HG03066 (cell line): ENCODE measurements at regions not wholly inside any gene's neighbourhood (a gene's known extent, or its start where the extent isn't known, plus 50 kb on each side); places are given as distances from the start of the nearest gene placed in this dataset.

ENCODE experiments used
- ATAC-seq: cut with Tn5 transposase; IDR thresholded peaks from one replicate; pipeline ENCODE4 v1.9.1; 2021; ENCODE audit warnings: low read depth; ENCODE audit not compliant: unreplicated experiment

DNA sequence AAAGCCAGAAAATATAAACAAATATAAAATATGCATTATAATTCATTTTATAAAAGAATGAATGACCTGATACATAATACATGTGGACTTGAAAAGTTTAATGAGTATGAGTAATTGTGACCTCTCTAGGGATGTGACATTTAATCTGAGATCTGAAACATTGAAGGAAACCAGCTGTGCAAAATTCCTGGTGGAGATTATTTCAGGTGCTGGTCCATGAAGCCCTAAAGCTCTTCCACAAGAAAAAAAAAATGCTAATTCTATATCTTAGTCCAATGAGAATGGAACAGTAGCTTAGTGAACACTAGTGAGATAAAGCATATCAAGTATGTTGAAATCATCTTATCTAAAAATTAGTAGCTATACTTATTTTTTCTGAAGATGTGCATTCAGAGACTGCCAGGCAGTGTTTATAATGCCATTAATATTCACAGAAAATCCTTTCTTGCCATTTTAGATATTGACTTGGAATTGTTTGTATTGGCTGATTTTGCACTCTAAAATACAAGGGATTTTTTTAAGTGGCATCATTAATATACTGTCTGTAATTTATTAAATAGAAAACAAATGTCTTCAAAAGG, 1485.9 kb downstream of the PLA2G4A start:
- ATAC-seq: no peak

DNA sequence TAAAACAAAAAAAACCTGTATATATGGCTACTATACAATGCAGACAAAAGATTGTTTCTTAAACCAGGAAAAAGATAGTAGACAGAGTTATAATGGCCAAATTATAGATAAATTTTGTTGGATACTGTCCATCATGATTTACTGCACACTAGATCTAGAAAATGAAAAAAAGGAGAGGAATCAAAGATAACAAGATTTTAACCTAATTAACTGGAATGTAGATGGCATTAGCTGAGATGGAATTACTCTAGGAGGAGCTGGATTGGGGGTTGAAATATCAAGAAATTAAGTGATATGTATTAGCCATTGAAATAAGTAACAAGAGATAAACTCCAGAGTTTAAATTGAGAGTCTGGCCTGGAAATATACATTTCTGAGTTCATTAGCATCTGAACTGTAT, 1489.1 kb downstream of the PLA2G4A start:
- ATAC-seq: no peak

- no peak for ATAC-seq
These were observed 1496.5 kb downstream of the PLA2G4A start for GRCh38 chr1:188325211-188325610.

GRCh38 chr1:188343914-188344313, 1515.2 kb downstream of the PLA2G4A start:
- ATAC-seq: no peak

GRCh38 chr1:188350104-188350503, 1521.4 kb downstream of the PLA2G4A start:
- no peak for ATAC-seq

DNA sequence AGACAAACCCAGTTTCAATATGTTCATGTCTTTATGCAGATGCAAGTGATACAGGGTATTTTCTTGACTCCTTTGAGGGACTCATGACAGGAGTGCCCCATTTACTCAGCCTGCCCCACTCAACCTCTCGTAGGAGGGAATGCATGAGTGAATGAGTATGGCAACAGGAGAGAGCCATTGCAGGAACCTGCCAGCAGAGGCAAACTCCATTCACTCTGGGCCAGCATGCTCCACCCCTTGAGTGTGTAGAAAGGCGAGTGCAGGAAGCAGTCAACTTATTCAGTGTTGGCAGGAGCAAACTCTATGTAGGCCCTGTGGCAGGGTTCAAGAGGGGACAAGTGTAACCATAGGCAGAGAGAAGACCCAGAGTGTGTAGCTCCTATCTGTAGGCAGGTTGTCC, 1526.3 kb downstream of the PLA2G4A start:
- ATAC-seq: no peak

GRCh38 chr1:188355847-188356246, 1527.1 kb downstream of the PLA2G4A start:
- ATAC-seq: no peak

DNA sequence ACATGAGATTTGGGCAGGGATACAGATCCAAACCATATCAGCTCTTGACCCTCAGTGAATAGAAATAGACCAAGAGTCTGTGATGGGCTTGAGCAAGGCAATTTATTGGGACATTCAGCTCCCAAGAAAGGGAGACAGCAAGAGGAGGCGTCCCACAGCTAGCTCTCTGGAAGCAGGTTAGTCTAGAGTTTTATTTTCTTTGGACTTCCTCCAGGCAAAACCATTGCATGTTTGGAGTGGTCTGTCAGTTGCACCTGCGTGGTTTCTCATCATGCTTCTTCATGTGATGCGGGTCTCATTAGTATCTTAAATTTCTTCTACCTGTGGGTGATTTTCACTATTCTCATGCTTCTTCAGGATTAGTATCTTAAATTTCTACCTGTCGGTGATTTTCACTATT, 1530.6 kb downstream of the PLA2G4A start:
- no peak for ATAC-seq

- ATAC-seq: no peak
These were observed 1535.2 kb downstream of the PLA2G4A start for GRCh38 chr1:188363943-188364342.

- ATAC-seq: no peak
These were observed 1536.2 kb downstream of the PLA2G4A start for GRCh38 chr1:188364927-188365449.

- ATAC-seq: no peak
These were observed 1537.1 kb downstream of the PLA2G4A start for GRCh38 chr1:188365874-188366273.

- no peak for ATAC-seq
These were observed 1538.9 kb downstream of the PLA2G4A start for GRCh38 chr1:188367661-188368060.

- ATAC-seq: no peak
These were observed 1542.6 kb downstream of the PLA2G4A start for GRCh38 chr1:188371295-188371806.

DNA sequence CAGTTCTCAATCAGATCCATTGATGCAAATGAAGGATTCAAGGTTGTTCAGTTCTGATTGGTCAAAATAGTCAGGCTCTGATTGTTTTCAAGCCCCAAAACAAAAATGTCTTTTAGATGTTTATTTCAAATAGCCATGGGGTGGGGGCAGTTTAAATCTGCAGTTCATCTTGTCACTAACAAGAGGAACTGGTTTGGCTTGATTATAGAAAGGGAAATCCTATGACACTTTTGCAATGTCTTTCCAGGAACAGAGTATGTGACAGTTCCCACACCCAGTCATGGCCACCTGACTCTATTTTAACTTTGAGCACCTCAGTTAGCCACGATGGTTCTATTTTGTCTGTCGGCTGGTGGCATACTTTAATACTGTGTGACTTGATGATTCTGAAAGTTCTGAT, 1544.1 kb downstream of the PLA2G4A start:
- no peak for ATAC-seq

DNA sequence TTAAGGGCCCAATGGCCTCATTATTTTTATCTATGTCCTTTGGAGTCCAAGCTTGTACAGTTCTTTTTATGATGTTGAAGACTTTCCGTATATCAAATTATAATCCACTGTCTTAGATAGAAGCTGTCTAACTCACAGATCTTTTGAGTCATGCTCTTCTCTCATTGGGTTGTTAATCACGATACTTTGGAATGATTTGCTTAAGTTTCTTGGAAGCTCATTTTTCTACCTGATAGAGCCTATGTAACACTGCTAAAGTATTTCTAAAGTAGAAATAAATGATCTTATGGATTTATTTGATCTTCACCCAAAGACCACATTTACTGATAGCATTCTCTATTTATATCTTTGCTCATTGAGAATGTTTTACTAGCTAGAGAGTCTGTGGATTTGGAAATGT, 1554.1 kb downstream of the PLA2G4A start:
- no peak for ATAC-seq

DNA sequence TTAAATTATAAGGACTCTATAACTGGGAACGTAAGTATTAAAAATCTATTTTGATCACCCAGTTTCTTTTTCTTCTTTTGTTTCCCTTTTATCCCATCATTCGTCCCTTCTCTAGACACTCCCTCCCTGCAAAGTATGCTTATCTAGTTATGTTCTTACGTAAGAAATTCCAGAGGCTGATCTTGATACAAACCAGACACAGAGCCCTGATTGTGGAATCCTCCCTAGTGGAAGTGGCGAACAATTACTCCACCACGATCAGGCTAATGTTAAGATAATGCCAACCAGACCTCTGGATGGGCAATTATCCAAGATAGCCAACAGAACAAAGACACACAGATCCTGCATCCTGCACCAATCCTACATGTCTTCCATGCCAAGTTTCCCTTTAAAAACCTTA, 1557.4 kb downstream of the PLA2G4A start:
- no peak for ATAC-seq

GRCh38 chr1:188386666-188387065, 1557.9 kb downstream of the PLA2G4A start:
- no peak for ATAC-seq

DNA sequence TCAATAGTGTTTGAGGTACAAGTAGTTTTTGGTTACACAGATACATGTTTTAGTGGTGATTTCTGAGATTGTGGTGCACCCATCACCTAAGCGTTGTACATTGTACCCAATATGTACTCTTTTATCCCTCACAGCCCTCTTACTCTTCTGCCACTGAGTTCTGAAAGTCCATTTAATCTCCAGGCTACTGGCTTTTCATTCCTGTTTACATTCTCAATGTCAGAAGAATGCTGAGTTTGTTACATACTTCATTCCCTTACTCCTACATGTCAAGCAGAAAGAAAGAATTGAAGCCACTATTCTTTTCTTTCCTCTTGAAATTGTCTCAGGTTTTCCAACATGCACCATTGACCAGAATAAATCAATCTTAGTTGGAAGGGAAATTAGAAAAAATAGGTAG, 1565.9 kb downstream of the PLA2G4A start:
- no peak for ATAC-seq

GRCh38 chr1:188397521-188397920, 1568.8 kb downstream of the PLA2G4A start:
- ATAC-seq: no peak

DNA sequence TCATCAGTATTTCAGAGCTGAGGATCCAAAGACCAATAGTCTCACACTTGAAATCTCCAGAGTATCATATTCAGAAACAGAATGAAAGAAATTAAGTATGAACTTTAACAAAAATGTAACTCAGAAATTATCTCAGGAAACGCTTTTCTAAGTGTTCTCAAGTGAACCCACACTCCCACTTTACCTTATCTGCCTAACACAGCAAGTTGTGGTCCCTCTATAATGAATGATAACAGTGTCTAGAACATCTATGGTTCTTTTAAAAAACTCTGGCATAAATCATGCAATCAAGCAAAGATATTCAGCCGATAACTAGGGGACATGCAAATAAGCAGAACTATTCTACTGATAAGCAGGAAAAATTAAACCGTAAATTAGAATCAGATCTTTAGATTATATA, 1574.2 kb downstream of the PLA2G4A start:
- no peak for ATAC-seq

DNA sequence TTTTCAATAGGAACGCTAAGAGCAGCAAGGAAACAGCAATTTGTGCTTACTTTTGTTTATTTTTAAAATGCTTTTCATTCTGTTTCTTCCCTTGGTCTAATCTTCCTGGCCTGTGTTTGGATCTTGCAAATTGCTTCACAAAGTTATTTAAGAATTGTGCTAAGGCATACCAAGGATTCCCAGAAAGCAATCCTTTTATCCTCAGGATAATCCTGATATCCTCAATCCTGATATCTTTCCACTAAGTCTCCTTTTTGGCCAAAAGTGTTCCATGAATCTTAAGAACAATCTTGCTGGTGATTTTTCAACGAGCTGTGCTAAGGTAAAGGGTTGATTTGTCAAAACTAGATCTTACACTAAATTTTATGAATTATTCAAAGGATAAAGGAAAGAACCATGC, 1577.9 kb downstream of the PLA2G4A start:
- ATAC-seq: no peak

- no peak for ATAC-seq
These were observed 1591.4 kb downstream of the PLA2G4A start for GRCh38 chr1:188420177-188420576.

- no peak for ATAC-seq
These were observed 1594.3 kb downstream of the PLA2G4A start for GRCh38 chr1:188423073-188423472.
